ENCODE measurements at regions not wholly inside any gene's neighbourhood (a gene's known extent, or its start where the extent isn't known, plus 50 kb on each side); places are given as distances from the start of the nearest gene placed in this dataset.

DNA sequence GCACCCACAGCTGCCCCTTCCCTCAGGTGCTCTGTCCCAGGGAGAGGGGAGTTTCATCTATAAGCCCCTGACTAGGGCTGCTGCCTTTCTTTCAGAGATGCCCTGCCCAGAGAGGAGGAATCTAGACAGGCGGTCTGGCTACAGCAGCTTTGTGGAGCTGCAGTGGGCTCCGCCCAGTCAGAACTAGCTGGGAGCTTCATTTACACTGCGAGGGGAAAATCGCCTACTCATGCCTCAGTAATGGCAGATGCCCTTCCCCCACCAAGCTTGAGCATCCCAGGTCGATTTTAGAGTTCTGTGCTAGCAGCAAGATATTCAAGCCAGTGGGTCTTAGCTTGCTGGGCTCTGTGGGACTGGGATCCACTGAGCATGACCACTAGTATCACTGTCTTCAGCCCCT, 181.2 kb upstream of the RARB start:
- peak; percentile 64 for DNase-seq

DNA sequence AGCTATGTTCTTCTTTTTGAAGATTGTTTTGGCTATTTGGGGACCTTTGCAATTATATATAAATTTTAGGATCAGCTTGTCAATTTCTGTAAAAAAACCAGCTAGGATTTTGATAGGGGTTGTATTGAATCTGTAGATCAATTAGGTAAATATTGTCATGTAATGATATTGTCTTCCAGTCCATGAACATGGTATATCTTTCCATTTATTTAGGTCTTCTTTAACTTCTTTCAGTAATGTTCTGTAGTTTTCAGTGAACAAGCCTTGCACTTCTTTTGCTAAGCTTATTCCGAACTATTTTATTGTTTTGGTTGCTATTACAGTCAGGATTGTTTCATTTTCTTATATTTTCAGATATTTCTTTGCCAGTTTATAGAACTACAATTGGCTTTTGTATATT, 175.8 kb upstream of the RARB start:
- TF ChIP-seq CTCF (conservative IDR thresholded peaks at IDR 0.05), result no peak
- no peaks in the 10 kb centered on the region for H3K27me3 ChIP-seq (ENCODE audit: control insufficient read depth, insufficient read depth, low read length, poor library complexity, severe bottlenecking)
- H3K36me3 ChIP-seq (ENCODE audit: control insufficient read depth, insufficient read depth, low read length), result no peaks in the 10 kb centered on the region
- DNase-seq, result no peak
- Mint-ChIP-seq H3K4me1 (no peaks in the 10 kb centered on the region), H3K4me3 (no peak overlapping the region), H3K9me3 (peaks cover 21% of the 10 kb centered on the region), H3K36me3 (ENCODE audit: low read depth) (peaks cover 2% of the 10 kb centered on the region), H3K27me3 (ENCODE audit: insufficient read depth) (peaks cover 4% of the 10 kb centered on the region), H3K27ac (no peak overlapping the region)
- H3K9ac ChIP-seq (ENCODE audit: extremely low read depth, low read length, poor library complexity, severe bottlenecking), result no peak overlapping the region
- H3K9me3 ChIP-seq (ENCODE audit: control insufficient read depth, low read length), result peaks cover 26% of the 10 kb centered on the region
- no peaks in the 10 kb centered on the region for H3K4me1 ChIP-seq (ENCODE audit: control insufficient read depth, insufficient read depth, low read length)
- H3K27ac ChIP-seq (ENCODE audit: low read depth, low read length), result no peak overlapping the region
- H3K4me3 ChIP-seq (ENCODE audit: low read length), result no peak overlapping the region
- WGBS, 2 experiments (ENCODE audit: insufficient coverage in 1 of 2, insufficient read length in 1 of 2), result 100% methylated on average over 1 of the region's 1 CpG; no CpG with 5 or more reads in 1 of the 2 experiments

More for the DNA sequence above, 181.2 kb upstream of the RARB start:
- Mint-ChIP-seq H3K36me3 (ENCODE audit: low read depth) (peaks cover 8% of the 10 kb centered on the region), H3K4me3 (no peak overlapping the region), H3K4me1 (no peaks in the 10 kb centered on the region), H3K27ac (no peak overlapping the region), H3K27me3 (ENCODE audit: insufficient read depth) (peaks cover 4% of the 10 kb centered on the region), H3K9me3 (peaks cover 45% of the 10 kb centered on the region)
- WGBS, 2 experiments (ENCODE audit: insufficient coverage in 1 of 2, insufficient read length in 1 of 2), result 75 to 82% methylated on average over 2 to 5 of the region's 5 CpGs
- no peak for TF ChIP-seq CTCF (conservative IDR thresholded peaks at IDR 0.05)
- H3K4me1 ChIP-seq (ENCODE audit: control insufficient read depth, insufficient read depth, low read length), result no peaks in the 10 kb centered on the region
- peaks cover 21% of the 10 kb centered on the region for H3K9me3 ChIP-seq (ENCODE audit: control insufficient read depth, low read length)
- H3K27ac ChIP-seq (ENCODE audit: low read depth, low read length), result no peak overlapping the region
- no peak overlapping the region for H3K4me3 ChIP-seq (ENCODE audit: low read length)
- H3K36me3 ChIP-seq (ENCODE audit: control insufficient read depth, insufficient read depth, low read length), result no peaks in the 10 kb centered on the region
- H3K27me3 ChIP-seq (ENCODE audit: control insufficient read depth, insufficient read depth, low read length, poor library complexity, severe bottlenecking), result no peaks in the 10 kb centered on the region
- H3K9ac ChIP-seq (ENCODE audit: extremely low read depth, low read length, poor library complexity, severe bottlenecking), result no peak overlapping the region

GRCh38 chr3:25257026-25257425, 171.0 kb upstream of the RARB start:
- no peak overlapping the region for H3K27ac Mint-ChIP-seq
- no peak for DNase-seq

More at GRCh38 chr3:25257026-25257425, 171.0 kb upstream of the RARB start:
- H3K27me3 ChIP-seq (ENCODE audit: control insufficient read depth, insufficient read depth, low read length, poor library complexity, severe bottlenecking), result no peaks in the 10 kb centered on the region
- no peak overlapping the region for H3K4me3 ChIP-seq (ENCODE audit: low read length)
- H3K9me3 ChIP-seq (ENCODE audit: control insufficient read depth, low read length), result peaks cover 13% of the 10 kb centered on the region
- Mint-ChIP-seq H3K4me3 (no peak overlapping the region), H3K4me1 (peaks cover 7% of the 10 kb centered on the region), H3K9me3 (peaks cover 9% of the 10 kb centered on the region), H3K36me3 (ENCODE audit: low read depth) (no peaks in the 10 kb centered on the region), H3K27me3 (ENCODE audit: insufficient read depth) (peaks cover 22% of the 10 kb centered on the region)
- H3K27ac ChIP-seq (ENCODE audit: low read depth, low read length), result no peak overlapping the region
- H3K9ac ChIP-seq (ENCODE audit: extremely low read depth, low read length, poor library complexity, severe bottlenecking), result no peak overlapping the region
- 90 to 93% methylated on average over 2 of the region's 2 CpGs for WGBS, 2 experiments (ENCODE audit: insufficient coverage in 1 of 2, insufficient read length in 1 of 2)
- H3K36me3 ChIP-seq (ENCODE audit: control insufficient read depth, insufficient read depth, low read length), result no peaks in the 10 kb centered on the region
- H3K4me1 ChIP-seq (ENCODE audit: control insufficient read depth, insufficient read depth, low read length), result peaks cover 7% of the 10 kb centered on the region
- TF ChIP-seq CTCF (conservative IDR thresholded peaks at IDR 0.05), result no peak

Data from endodermal cell (in vitro differentiated cells).